GM12875 (cell line): ENCODE measurements at regions not wholly inside any gene's neighbourhood (a gene's known extent, or its start where the extent isn't known, plus 50 kb on each side); places are given as distances from the start of the nearest gene placed in this dataset.
"Not testable (repeated sequence)": the region's sequence is repeated elsewhere in the genome, so short reads cannot be mapped to it uniquely, and the experiment has no call there.

Source experiments
- H3K4me3 ChIP-seq: one replicate; pipeline ENCODE4 v1.5.1; 2011; ENCODE audit warnings: low read depth, low read length, control low read depth
- CTCF ChIP-seq: IDR thresholded peaks from 2 replicates; pipeline ENCODE4 v1.5.1; 2011; ENCODE audit warnings: low read depth, mild to moderate bottlenecking, control low read depth, inconsistent platforms, low read length, moderate library complexity, borderline replicate concordance; ENCODE audit not compliant: insufficient read depth

- no peak overlapping the region for H3K4me3 ChIP-seq
Observed at GRCh38 chrX:110512341-110512740, 153.7 kb downstream of the RTL9 start.

DNA sequence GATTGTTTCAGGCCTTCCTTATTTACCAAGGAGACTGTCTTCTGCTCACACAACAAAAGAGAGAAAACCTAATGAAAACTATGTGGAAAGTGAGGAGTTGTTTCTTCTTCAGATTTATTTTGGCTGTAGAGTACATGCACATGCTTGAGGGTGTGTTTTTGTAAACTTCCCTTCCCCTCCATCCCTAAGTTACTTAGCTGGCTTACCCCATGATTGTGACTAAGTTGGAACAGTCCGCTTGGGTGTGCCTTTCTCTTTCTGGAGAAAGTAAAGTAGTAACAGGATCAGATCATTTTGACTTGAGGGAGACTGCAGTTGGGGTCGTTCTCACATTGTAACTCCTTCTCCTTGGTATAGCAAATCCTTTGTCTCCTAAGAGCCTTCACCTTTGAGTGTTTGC lies 155.9 kb downstream of the RTL9 start:
- TF ChIP-seq CTCF: no peak
- no peak overlapping the region for H3K4me3 ChIP-seq

More at GRCh38 chrX:110512341-110512740, 153.7 kb downstream of the RTL9 start:
- no peak for TF ChIP-seq CTCF

DNA sequence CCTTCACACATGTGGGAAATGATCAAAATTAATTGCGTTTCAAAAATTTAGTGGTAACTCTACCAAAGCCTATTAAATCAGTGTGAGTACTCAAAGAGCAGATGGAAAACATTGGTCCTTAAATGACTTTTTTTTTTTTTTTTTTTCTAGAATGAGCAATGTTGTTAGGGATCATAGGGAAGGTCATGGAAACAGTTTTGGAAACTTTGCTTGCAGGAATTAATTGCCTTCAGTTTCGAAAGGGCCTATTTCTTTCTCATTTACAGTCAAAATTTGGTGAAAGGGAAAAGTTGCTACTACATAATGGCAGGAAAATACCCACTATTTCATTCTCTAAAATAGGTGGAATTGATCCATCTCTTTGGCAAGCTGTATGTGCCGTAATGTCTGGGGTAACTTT lies 160.9 kb downstream of the RTL9 start:
- no peak for TF ChIP-seq CTCF

DNA sequence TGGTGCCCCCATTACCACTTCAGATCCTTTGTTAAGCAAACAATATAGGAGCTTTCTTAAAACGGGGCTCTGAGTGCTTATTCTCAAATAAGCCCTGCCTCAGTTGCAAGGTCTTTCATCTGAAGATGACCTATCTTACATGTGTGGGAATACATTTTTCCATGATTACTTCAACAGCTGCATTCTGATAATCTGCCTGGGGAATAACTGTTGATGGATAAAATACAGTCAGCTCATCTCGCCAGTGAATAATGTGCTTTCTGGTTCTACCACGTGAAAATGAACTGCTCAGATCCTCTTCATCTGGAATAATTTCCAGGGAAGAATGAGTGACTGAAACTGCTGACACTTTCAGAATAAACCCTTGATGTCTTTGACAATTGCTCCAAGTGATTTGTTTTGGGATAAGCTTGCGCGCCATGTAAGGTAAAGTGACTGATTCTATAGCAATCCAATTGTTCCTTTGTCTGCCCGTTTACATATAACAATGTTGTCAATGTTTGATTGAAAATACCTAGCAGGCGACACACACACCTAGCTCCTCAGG lies 161.3 kb downstream of the RTL9 start:
- H3K4me3 ChIP-seq: no peak overlapping the region
- no peak for TF ChIP-seq CTCF

More for the DNA sequence above, 160.9 kb downstream of the RTL9 start:
- H3K4me3 ChIP-seq: no peak overlapping the region

DNA sequence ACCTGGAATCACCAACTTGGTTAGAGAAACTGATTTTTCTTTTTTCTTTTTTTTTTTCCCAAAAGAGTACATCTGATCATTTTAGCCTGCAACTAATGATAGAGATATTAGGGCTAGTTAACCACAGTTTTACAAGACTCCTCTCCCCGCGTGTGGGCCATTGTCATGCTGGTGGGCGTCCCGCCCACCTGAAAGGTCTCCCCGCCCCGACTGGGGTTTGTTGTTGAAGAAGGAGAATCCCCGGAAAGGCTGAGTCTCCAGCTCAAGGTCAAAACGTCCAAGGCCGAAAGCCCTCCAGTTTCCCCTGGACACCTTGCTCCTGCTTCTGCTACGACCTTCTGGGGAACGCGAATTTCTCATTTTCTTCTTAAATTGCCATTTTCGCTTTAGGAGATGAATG lies 162.0 kb downstream of the RTL9 start:
- H3K4me3 ChIP-seq: not testable (repeated sequence)

DNA sequence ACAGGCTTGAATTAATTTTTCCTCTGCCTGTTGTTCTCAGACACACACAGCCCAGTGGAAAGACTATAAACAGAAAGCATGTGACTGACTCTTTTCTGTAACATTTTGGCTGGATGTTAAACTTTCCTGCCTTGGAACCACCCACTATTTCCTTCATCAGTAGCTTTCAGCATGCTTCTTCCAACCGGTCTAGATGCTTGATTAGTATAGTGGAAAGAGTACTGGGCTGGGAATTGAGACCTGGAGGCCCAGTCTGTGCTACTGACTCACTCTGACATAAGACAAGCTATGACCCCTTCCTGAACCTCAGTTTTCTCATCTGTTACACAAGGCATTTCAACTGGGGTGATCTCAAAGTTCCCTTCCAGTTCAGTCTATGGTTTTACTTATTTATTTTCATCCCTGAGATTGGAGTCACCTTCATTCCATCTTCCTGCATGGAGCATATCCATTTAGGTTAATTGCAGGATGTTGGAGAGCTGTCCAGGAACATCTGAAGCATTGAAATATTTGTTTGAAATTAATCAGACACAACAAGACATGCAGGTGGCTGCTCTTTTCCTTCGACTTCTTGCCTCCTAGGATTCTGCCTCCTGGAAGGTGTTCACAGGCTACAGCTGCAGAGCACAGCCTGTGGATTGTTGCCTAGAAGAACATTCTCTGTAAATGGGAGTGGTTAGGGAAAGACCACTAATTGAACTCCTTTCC lies 173.4 kb downstream of the RTL9 start:
- no peak overlapping the region for H3K4me3 ChIP-seq
- TF ChIP-seq CTCF: no peak

DNA sequence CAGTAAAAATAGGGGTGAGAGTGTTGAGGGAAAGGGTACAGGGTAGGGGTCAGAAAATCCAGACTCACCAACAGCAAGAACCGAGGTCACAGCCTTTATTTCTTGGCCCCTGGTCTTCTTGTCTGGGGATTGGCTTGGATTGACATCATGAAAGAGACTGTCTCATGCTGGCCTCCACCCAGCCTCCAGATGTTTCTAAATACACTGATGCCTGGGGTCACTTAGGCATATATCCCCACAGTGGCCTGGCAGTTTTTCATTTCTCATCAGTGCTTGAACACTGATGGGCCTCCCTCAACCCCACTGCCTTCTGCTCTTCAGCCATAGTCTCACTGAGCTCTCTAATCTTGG lies 173.9 kb downstream of the RTL9 start:
- no peak overlapping the region for H3K4me3 ChIP-seq
- no peak for TF ChIP-seq CTCF
